HCT116 (cell line): ENCODE measurements at regions not wholly inside any gene's neighbourhood (a gene's known extent, or its start where the extent isn't known, plus 50 kb on each side); places are given as distances from the start of the nearest gene placed in this dataset.

ENCODE experiments used
- ATAC-seq: fragments of 200-7000 bp; cut with Tn5 transposase; 2 replicates; pipeline ENCODE4 v1.9.1; 2020; ENCODE audit warnings: mild to moderate bottlenecking, moderate library complexity
- BruUV-seq: library from RNA; stranded (reverse); fragments of 400-500 nt; replicated peaks from 2 replicates; lab custom pipeline; 2021; lab: Mats Ljungman, UMichigan
- CTCF ChIA-PET: fragments of 300-600 bp; sonication (Branson Sonifier 250); formaldehyde crosslinking; loops from one replicate; lab custom pipeline; 2021; ENCODE audit warnings: antibody characterized with exemption; lab: Charles Lee
- POLR2A ChIA-PET: fragments of 300-600, 350-600 bp; sonication (Branson Sonifier 250); formaldehyde crosslinking; loops from one replicate; lab custom pipeline; 2021; ENCODE audit warnings: antibody characterized with exemption; lab: Charles Lee
- RAD21 ChIA-PET, 2 experiments: fragments of 300-600 bp; sonication (Branson Sonifier 250); formaldehyde crosslinking; loops; one replicate each; lab custom pipeline; 2023; ENCODE audit warnings: low total read pairs in 2 of 2; ENCODE audit not compliant: uncharacterized antibody in 2 of 2, unreplicated experiment in 2 of 2, low non-redundant PET in 1 of 2; lab: Charles Lee
- DNase-seq: peaks from one replicate; pipeline ENCODE4 v3.0.0-alpha.2; 2010; ENCODE audit warnings: low read depth, low spot score
- H2AFZ ChIP-seq: fragments of 200-600 bp; shearing (Covaris generic), sonication (generic); 2 replicates; pipeline ENCODE4 v1.6.1; 2017; ENCODE audit warnings: low read depth, mixed run types, mixed read lengths, antibody characterized with exemption, low read length; ENCODE audit not compliant: poor library complexity, severe bottlenecking
- H3K27ac ChIP-seq: 2 replicates; pipeline ENCODE4 v1.5.1; 2012; ENCODE audit warnings: low read depth, low read length
- H3K27me3 ChIP-seq: fragments of 200-600 bp; sonication (generic); 2 replicates; pipeline ENCODE4 v1.6.1; 2016; ENCODE audit warnings: mixed run types, low read length, mixed read lengths; ENCODE audit not compliant: insufficient read depth
- H3K36me3 ChIP-seq, 2 experiments: fragments of 200-500 bp in 1 of 2; fragments of 200-600 bp in 1 of 2; sonication (Bioruptor generic) in 1 of 2; sonication (generic) in 1 of 2; 2 replicates each; pipeline versions ENCODE4 v1.5.1 to v1.6.1; 2014 to 2016; ENCODE audit warnings: low read length in 2 of 2, inconsistent platforms in 1 of 2, mixed read lengths in 1 of 2, mixed run types in 1 of 2; ENCODE audit not compliant: insufficient read depth in 2 of 2, control insufficient read depth in 1 of 2
- H3K4me1 ChIP-seq, 2 experiments: fragments of 200-600 bp in 1 of 2; sonication (generic) in 1 of 2; 2 replicates each; pipeline versions ENCODE4 v1.5.1 to v1.6.1; 2012 to 2017; ENCODE audit warnings: low read length in 2 of 2, inconsistent platforms in 1 of 2, mild to moderate bottlenecking in 1 of 2, mixed read lengths in 1 of 2, mixed run types in 1 of 2, moderate library complexity in 1 of 2; ENCODE audit not compliant: insufficient read depth in 2 of 2, control insufficient read depth in 1 of 2
- H3K4me2 ChIP-seq: fragments of 200-600 bp; sonication (generic); 2 replicates; pipeline ENCODE4 v1.6.1; 2017; ENCODE audit warnings: mixed run types, low read length, mixed read lengths
- H3K4me3 ChIP-seq, 2 experiments: fragments of 200-600 bp in 1 of 2; sonication (generic) in 1 of 2; replicated peaks in 1 of 2; 2 replicates each; pipeline ENCODE4 v1.5.1; 2011 to 2016; ENCODE audit warnings: low read length in 2 of 2, control low read depth in 1 of 2, low read depth in 1 of 2, mild to moderate bottlenecking in 1 of 2, mixed read lengths in 1 of 2, mixed run types in 1 of 2
- H3K79me2 ChIP-seq: fragments of 200-600 bp; sonication (generic); 2 replicates; pipeline ENCODE4 v1.6.1; 2017; ENCODE audit warnings: mild to moderate bottlenecking, mixed run types, low read length, moderate library complexity, mixed read lengths; ENCODE audit not compliant: insufficient read depth
- H3K9ac ChIP-seq: fragments of 200-600 bp; sonication (generic); 2 replicates; pipeline ENCODE4 v1.6.1; 2016; ENCODE audit warnings: low read length, mixed read lengths
- H3K9me2 ChIP-seq: fragments of 200-600 bp; sonication (generic), shearing (Covaris generic); 2 replicates; pipeline ENCODE4 v1.6.1; 2017; ENCODE audit warnings: mixed run types, mild to moderate bottlenecking, moderate library complexity; ENCODE audit not compliant: insufficient read depth
- H3K9me3 ChIP-seq, 2 experiments: fragments of 200-500 bp in 1 of 2; fragments of 200-600 bp in 1 of 2; sonication (Bioruptor generic) in 1 of 2; sonication (generic) in 1 of 2; 2 replicates each; pipeline ENCODE4 v1.6.1; 2014 to 2017; ENCODE audit warnings: low read length in 2 of 2, mixed read lengths in 2 of 2, inconsistent platforms in 1 of 2, low read depth in 1 of 2, mild to moderate bottlenecking in 1 of 2, mixed run types in 1 of 2, moderate library complexity in 1 of 2; ENCODE audit not compliant: control insufficient read depth in 1 of 2, insufficient read depth in 1 of 2
- H4K20me1 ChIP-seq: fragments of 200-600 bp; sonication (generic), shearing (Covaris generic); 2 replicates; pipeline ENCODE4 v1.6.1; 2017; ENCODE audit warnings: mixed run types, mild to moderate bottlenecking, moderate library complexity; ENCODE audit not compliant: insufficient read depth
- ATF3 ChIP-seq: IDR thresholded peaks from 2 replicates; pipeline ENCODE4 v1.6.1; 2012
- CBX3 ChIP-seq: IDR thresholded peaks from 2 replicates; pipeline ENCODE4 v1.6.1; 2012; ENCODE audit warnings: low read depth
- CEBPB ChIP-seq: IDR thresholded peaks from 2 replicates; pipeline ENCODE4 v1.6.1; 2012; ENCODE audit warnings: low read depth
- EGR1 ChIP-seq: IDR thresholded peaks from 2 replicates; pipeline ENCODE4 v1.6.1; 2012; ENCODE audit warnings: low read depth
- ELF1 ChIP-seq: IDR thresholded peaks from 2 replicates; pipeline ENCODE4 v1.6.1; 2012; ENCODE audit warnings: low read depth, borderline replicate concordance
- EZH2 ChIP-seq: fragments of 200-600 bp; sonication (generic); IDR thresholded peaks from 2 replicates; pipeline ENCODE4 v1.6.1; 2017; ENCODE audit warnings: antibody characterized with exemption, mixed run types
- EZH2phosphoT487 ChIP-seq: fragments of 200-600 bp; IDR thresholded peaks from 2 replicates; pipeline ENCODE4 v1.6.1; 2018; ENCODE audit warnings: antibody characterized with exemption, borderline replicate concordance
- FOSL1 ChIP-seq: IDR thresholded peaks from 2 replicates; pipeline ENCODE4 v1.6.1; 2012; ENCODE audit warnings: low read depth
- JUND ChIP-seq: IDR thresholded peaks from 2 replicates; pipeline ENCODE4 v1.6.1; 2012
- MAX ChIP-seq: IDR thresholded peaks from 2 replicates; pipeline ENCODE4 v1.6.1; 2012
- POLR2A ChIP-seq: IDR thresholded peaks from 2 replicates; pipeline ENCODE4 v1.7.0; 2011; ENCODE audit warnings: borderline replicate concordance; ENCODE audit not compliant: insufficient read depth, insufficient read length; ENCODE audit errors: extremely low read depth
- RAD21 ChIP-seq: IDR thresholded peaks from 2 replicates; pipeline ENCODE4 v1.6.1; 2012; ENCODE audit warnings: low read depth, mild to moderate bottlenecking
- REST ChIP-seq: IDR thresholded peaks from 2 replicates; pipeline ENCODE4 v1.6.1; 2012; ENCODE audit warnings: low read depth
- SIN3A ChIP-seq: IDR thresholded peaks from 2 replicates; pipeline ENCODE4 v1.6.1; 2012; ENCODE audit warnings: low read depth
- SP1 ChIP-seq: IDR thresholded peaks from 2 replicates; pipeline ENCODE4 v1.6.1; 2012; ENCODE audit warnings: low read depth
- SRF ChIP-seq: IDR thresholded peaks from 2 replicates; pipeline ENCODE4 v1.6.1; 2012; ENCODE audit warnings: low read depth
- TCF7L2 ChIP-seq: IDR thresholded peaks from 2 replicates; pipeline ENCODE4 v1.7.0; 2011; ENCODE audit warnings: borderline replicate concordance, inconsistent platforms; ENCODE audit not compliant: insufficient read depth, insufficient read length; ENCODE audit errors: extremely low read depth
- ZBTB33 ChIP-seq: IDR thresholded peaks from 2 replicates; pipeline ENCODE4 v1.6.1; 2011; ENCODE audit warnings: mild to moderate bottlenecking, low read length, moderate library complexity; ENCODE audit not compliant: insufficient replicate concordance; ENCODE audit errors: extremely low read depth
- ZFX ChIP-seq: fragments of 450-650 bp; IDR thresholded peaks from 2 replicates; pipeline ENCODE4 v1.6.1; 2017
- ZNF274 ChIP-seq: fragments of 200-500 bp; sonication (Bioruptor generic); IDR thresholded peaks from 2 replicates; pipeline ENCODE4 v1.6.1; 2014; ENCODE audit warnings: mild to moderate bottlenecking, low read depth, low read length, inconsistent platforms
- intact Hi-C: fragments of 100-400 bp; cut with micrococcal nuclease; formaldehyde crosslinking; loops from 2 replicates; pipeline ENCODE4 v1.10.0; 2022

- Histone ChIP-seq H3K4me2 (no peak overlapping the region), H3K36me3 (no peaks in the 10 kb centered on the region), H3K9me2 (no peaks in the 10 kb centered on the region), H3K27ac (no peak overlapping the region), H3K9me3 (no peaks in the 10 kb centered on the region), H3K79me2 (no peaks in the 10 kb centered on the region), H3K9ac (no peak overlapping the region), H3K4me3 (no peak overlapping the region), H4K20me1 (no peaks in the 10 kb centered on the region), H3K27me3 (peaks cover 11% of the 10 kb centered on the region; the same call in 1 of the 2 replicates), H2AFZ (no peak overlapping the region), H3K4me1 (no peaks in the 10 kb centered on the region)
- ChIA-PET RAD21 (no interaction called here), CTCF (no interaction called here), POLR2A (no interaction called here)
- intact Hi-C loops: no loop called here
- DNase-seq (no peak), ATAC-seq (no peak)
- TF ChIP-seq ZBTB33: no peak
- TF ChIP-seq EGR1: no peak
- TF ChIP-seq SP1: no peak
- TF ChIP-seq REST: no peak
- no peak for TF ChIP-seq EZH2
- no peak for TF ChIP-seq RAD21
- TF ChIP-seq ZFX: no peak
- TF ChIP-seq ZNF274: no peak
- TF ChIP-seq ELF1: no peak
- no peak for TF ChIP-seq CBX3
- TF ChIP-seq POLR2A: no peak
- TF ChIP-seq MAX: no peak
- TF ChIP-seq TCF7L2: no peak
- TF ChIP-seq EZH2phosphoT487: no peak
- no peak for TF ChIP-seq SRF
- no peak for TF ChIP-seq SIN3A
- no peak for TF ChIP-seq ATF3
- no peak for TF ChIP-seq CEBPB
- TF ChIP-seq FOSL1: no peak
- no peak for TF ChIP-seq JUND
- no TSS peak for BruUV-seq
Measured at GRCh38 chr1:232353001-232353400, 276.9 kb downstream of the SIPA1L2 start.
